AG09309 (cell line): ENCODE measurements at regions not wholly inside any gene's neighbourhood (a gene's known extent, or its start where the extent isn't known, plus 50 kb on each side); places are given as distances from the start of the nearest gene placed in this dataset.
A peak's percentile ranks its signal among the peaks of the same experiment; 100 is the strongest.

Experiments
- DNase-seq: peaks from one replicate; pipeline ENCODE4 v3.0.0-alpha.2; 2010; ENCODE audit warnings: low read depth
- H3K4me3 ChIP-seq: 2 replicates; pipeline ENCODE4 v1.5.1; 2011; ENCODE audit warnings: mild to moderate bottlenecking, low read depth, low read length, moderate library complexity; ENCODE audit not compliant: control insufficient read depth
- TF ChIP-seq, protein P1 (sequence below): IDR thresholded peaks from 2 replicates; pipeline ENCODE4 v1.5.1; 2011; ENCODE audit warnings: mild to moderate bottlenecking, low read depth, low read length, inconsistent platforms; ENCODE audit not compliant: insufficient read depth, control insufficient read depth; ENCODE audit errors: missing control alignments

DNA sequence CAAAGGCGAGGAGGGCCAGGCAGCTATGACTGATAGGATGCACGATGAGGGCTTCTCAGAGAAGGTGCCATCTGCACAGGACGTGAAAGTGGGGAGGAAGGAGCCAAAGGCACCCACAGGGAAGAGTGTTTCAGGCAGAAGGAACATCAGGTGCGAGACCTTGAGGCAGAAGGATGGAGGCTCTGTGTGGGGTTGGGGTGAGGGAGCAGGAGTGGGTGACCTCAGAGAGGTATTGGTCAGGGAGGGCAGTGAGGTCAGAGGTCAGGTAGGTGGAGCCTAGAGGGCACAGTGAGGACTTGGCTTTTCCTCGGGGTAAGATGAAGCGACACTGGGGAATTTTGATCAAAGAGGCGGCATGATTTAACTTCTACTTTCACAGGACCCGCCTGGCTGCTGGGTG is 64.7 kb upstream of the XPA start:
- TF ChIP-seq, protein P1, sequence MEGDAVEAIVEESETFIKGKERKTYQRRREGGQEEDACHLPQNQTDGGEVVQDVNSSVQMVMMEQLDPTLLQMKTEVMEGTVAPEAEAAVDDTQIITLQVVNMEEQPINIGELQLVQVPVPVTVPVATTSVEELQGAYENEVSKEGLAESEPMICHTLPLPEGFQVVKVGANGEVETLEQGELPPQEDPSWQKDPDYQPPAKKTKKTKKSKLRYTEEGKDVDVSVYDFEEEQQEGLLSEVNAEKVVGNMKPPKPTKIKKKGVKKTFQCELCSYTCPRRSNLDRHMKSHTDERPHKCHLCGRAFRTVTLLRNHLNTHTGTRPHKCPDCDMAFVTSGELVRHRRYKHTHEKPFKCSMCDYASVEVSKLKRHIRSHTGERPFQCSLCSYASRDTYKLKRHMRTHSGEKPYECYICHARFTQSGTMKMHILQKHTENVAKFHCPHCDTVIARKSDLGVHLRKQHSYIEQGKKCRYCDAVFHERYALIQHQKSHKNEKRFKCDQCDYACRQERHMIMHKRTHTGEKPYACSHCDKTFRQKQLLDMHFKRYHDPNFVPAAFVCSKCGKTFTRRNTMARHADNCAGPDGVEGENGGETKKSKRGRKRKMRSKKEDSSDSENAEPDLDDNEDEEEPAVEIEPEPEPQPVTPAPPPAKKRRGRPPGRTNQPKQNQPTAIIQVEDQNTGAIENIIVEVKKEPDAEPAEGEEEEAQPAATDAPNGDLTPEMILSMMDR, result no peak
- no peak for DNase-seq
- H3K4me3 ChIP-seq, result no peak overlapping the region

DNA sequence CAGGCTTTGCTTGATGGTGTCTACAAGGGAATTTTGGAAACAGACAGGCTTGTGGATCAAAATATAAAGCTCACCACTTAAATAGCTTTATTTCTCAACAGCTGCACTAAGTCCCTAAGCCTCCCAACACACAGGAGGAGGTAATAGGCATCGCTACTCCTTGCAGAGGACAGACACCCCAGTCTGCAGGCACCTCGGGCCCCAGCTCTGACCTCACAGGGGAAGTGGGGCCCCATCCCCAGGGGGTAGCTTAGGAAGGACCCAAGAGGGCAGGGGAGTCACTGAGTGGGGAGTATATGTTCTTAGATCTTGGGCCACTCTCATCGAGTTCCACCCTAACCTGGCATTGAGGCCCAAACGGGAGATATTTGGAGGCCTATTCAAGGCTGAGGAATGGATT is 66.7 kb upstream of the XPA start:
- TF ChIP-seq, protein P1, result no peak
- no peak overlapping the region for H3K4me3 ChIP-seq
- no peak for DNase-seq

DNA sequence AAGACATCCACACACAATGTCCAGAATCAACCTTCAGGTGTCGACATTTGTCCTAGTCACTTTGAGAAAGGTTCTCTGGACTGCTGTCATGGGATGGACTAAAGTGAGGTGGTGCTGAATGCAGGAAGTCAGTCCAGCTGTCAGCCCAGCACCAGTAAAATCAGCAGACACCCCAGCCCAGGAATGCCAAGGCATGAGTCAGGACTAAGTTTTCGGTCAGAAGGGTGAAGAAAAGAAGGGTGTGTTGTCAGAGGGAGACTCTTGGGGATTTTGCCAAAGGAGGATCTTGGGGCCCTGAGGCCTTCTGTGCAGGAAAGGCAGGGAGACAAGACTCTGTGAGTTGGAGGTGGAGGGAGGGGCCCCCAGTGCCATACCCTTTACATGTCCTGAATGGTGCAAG is 69.0 kb upstream of the XPA start:
- peak; percentile 50 for DNase-seq
- TF ChIP-seq, protein P1, result no peak
- no peak overlapping the region for H3K4me3 ChIP-seq

DNA sequence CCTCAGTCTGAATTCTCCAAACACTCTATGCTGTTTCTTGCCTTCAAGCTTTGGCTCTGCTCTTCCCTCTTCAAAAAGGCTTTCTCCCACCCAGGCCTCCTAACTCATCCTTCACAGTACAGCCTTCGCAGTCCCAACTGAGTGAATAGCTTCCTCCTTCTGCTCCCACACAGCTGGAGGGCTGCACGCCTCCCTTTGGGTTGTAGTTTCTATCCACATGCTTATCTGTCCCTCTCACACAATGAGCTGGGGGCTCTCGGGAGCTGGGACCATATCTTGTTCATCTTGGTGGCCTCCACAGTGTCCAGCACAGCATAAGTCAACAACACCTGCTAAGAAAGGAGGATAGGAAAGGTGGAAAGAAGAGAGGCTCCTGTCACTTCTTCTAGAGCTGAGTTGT is 69.5 kb upstream of the XPA start:
- no peak overlapping the region for H3K4me3 ChIP-seq
- no peak for DNase-seq
- TF ChIP-seq, protein P1, result no peak

DNA sequence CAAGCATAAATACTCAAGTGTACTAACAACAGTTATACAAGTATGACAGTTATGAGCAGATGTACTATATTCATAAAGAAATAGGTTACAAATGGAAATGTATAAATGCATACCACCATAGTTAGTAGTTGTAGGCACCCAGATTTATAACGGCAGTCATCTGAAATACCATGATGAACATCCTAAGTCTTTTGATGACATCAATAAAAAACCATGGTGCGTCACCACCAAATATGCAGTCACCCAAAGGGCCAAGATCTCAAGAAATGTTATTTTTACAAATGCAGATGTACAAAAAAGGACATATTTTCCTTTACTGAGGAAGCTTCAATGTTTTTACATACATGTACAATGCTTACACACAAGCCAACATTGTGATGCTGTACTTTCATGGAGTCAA is 70.8 kb upstream of the XPA start:
- no peak for DNase-seq
- TF ChIP-seq, protein P1, result no peak
- H3K4me3 ChIP-seq, result no peak overlapping the region

DNA sequence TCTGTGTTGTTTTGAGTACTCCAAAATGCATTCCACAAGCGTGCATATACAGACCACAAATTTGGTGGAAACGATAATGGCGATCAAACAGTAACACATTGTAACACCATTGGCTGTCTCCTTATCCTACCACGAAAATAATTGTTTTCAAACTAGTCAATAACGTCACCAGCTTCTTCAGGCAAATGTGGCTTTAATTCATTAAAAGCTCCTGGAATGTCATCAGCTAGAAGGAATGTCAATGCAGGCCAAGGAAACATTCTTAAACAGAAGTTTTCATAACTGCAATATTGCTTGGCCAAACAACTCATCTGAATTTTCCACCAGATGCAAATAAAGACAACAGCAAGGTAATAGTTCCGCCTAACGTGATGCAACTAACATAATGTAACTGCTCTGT is 71.6 kb upstream of the XPA start:
- no peak overlapping the region for H3K4me3 ChIP-seq
- peak; percentile 67 for DNase-seq
- TF ChIP-seq, protein P1, result no peak

DNA sequence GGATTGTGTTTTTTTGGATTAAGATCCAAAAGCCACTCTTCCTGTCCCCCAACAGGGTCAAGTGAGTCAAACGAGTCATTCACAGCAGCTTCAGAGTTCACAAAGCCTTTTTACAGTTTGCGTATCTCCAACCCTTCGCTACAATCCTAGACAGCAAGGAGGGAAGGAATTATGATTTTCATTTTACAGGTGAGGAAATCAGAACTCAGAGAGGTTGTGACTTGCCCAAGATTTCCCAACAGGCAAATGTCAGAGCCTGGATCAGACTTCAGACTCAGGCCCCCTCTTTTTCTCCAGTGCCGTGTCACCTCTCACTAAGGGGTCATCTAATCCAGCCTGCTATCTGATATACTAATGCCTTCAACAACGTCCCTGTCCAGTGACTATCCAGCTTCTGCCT is 72.1 kb upstream of the XPA start:
- DNase-seq, result no peak
- TF ChIP-seq, protein P1, result no peak
- no peak overlapping the region for H3K4me3 ChIP-seq
